ENCODE measurements at regions not wholly inside any gene's neighbourhood (a gene's known extent, or its start where the extent isn't known, plus 50 kb on each side); places are given as distances from the start of the nearest gene placed in this dataset.

- H3K9me3 ChIP-seq (ENCODE audit: low read length), result no peaks in the 10 kb centered on the region
- H3K4me3 ChIP-seq (ENCODE audit: low read depth in 1 of 2, low read length in 2 of 2), result no peak overlapping the region
- peaks cover 31% of the 10 kb centered on the region for H3K4me1 ChIP-seq (ENCODE audit: insufficient read depth, low read length)
- H3K9ac ChIP-seq (ENCODE audit: low read length), result no peak overlapping the region
- H3K27me3 ChIP-seq (ENCODE audit: control insufficient read depth in 1 of 2, insufficient read depth in 2 of 2, low read length in 2 of 2), result no peaks in the 10 kb centered on the region
- H3K27ac ChIP-seq (ENCODE audit: low read depth, low read length), result peak overlapping the region; percentile 0
- no peaks in the 10 kb centered on the region for H3K36me3 ChIP-seq (ENCODE audit: insufficient read depth, low read length)
Observed at GRCh38 chr1:201702936-201703335, 126.0 kb upstream of the IPO9 start.

GRCh38 chr1:201703621-201704438 lies 125.1 kb upstream of the IPO9 start:
- Histone ChIP-seq H3K27me3 (ENCODE audit: control insufficient read depth in 1 of 2, insufficient read depth in 2 of 2, low read length in 2 of 2) (no peaks in the 10 kb centered on the region), H3K4me1 (ENCODE audit: insufficient read depth, low read length) (peaks cover 36% of the 10 kb centered on the region), H3K4me3 (ENCODE audit: low read depth in 1 of 2, low read length in 2 of 2) (peak overlapping the region in 1 of 2 donors; percentile 5), H3K9ac (ENCODE audit: low read length) (no peak overlapping the region), H3K36me3 (ENCODE audit: insufficient read depth, low read length) (no peaks in the 10 kb centered on the region), H3K9me3 (ENCODE audit: low read length) (no peaks in the 10 kb centered on the region), H3K27ac (ENCODE audit: low read depth, low read length) (peak overlapping the region; percentile 50)

DNA sequence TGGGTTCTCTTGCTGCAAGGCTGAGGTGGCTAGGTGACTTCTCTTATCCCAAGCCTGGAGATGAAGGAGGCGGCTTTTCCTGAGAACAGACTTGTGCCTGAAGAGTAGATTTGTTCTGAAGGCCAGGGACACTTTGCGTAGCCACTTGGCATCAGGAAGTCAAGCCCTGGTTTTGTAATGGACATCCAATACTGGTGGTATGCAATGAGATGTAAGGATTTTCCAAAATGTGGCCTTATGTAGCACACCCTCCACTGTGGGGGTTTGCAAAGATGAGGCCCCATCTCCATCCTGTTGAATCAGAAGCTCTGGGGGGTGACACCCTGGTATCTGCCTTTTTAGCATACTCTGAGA lies 124.5 kb upstream of the IPO9 start:
- Histone ChIP-seq H3K27me3 (ENCODE audit: control insufficient read depth in 1 of 2, insufficient read depth in 2 of 2, low read length in 2 of 2) (no peaks in the 10 kb centered on the region), H3K9ac (ENCODE audit: low read length) (no peak overlapping the region), H3K4me3 (ENCODE audit: low read depth in 1 of 2, low read length in 2 of 2) (no peak overlapping the region), H3K27ac (ENCODE audit: low read depth, low read length) (no peak overlapping the region), H3K9me3 (ENCODE audit: low read length) (no peaks in the 10 kb centered on the region), H3K4me1 (ENCODE audit: insufficient read depth, low read length) (peaks cover 36% of the 10 kb centered on the region), H3K36me3 (ENCODE audit: insufficient read depth, low read length) (no peaks in the 10 kb centered on the region)

DNA sequence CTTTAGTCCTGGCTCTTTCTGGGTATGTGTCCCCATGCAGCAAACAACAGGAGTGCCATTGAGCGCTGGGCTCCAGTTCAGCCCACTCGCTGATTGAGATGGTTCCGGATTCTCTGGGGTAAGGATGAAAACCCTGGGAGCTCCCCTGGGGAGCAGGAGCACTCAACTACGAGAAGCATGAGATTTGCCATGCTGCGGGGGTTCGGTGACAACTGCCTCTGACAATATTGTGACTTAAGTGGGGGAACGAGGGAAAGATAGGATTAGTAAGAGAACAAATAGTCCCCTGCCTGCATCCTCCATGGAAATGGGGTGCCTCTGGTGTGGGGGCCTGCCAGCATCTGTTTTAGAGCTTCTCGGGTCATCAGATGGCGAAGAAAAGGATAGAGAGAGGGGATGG lies 123.6 kb upstream of the IPO9 start:
- Histone ChIP-seq H3K27ac (ENCODE audit: low read depth, low read length) (no peak overlapping the region), H3K36me3 (ENCODE audit: insufficient read depth, low read length) (no peaks in the 10 kb centered on the region), H3K9me3 (ENCODE audit: low read length) (no peaks in the 10 kb centered on the region), H3K27me3 (ENCODE audit: control insufficient read depth in 1 of 2, insufficient read depth in 2 of 2, low read length in 2 of 2) (no peaks in the 10 kb centered on the region), H3K9ac (ENCODE audit: low read length) (no peak overlapping the region), H3K4me1 (ENCODE audit: insufficient read depth, low read length) (peaks cover 42% of the 10 kb centered on the region), H3K4me3 (ENCODE audit: low read depth in 1 of 2, low read length in 2 of 2) (no peak overlapping the region)

- Histone ChIP-seq H3K27me3 (ENCODE audit: control insufficient read depth in 1 of 2, insufficient read depth in 2 of 2, low read length in 2 of 2) (no peaks in the 10 kb centered on the region), H3K9me3 (ENCODE audit: low read length) (no peaks in the 10 kb centered on the region), H3K4me1 (ENCODE audit: insufficient read depth, low read length) (peaks cover 49% of the 10 kb centered on the region), H3K4me3 (ENCODE audit: low read depth in 1 of 2, low read length in 2 of 2) (no peak overlapping the region), H3K9ac (ENCODE audit: low read length) (no peak overlapping the region), H3K27ac (ENCODE audit: low read depth, low read length) (no peak overlapping the region), H3K36me3 (ENCODE audit: insufficient read depth, low read length) (no peaks in the 10 kb centered on the region)
Observed at GRCh38 chr1:201706109-201706508, 122.8 kb upstream of the IPO9 start.

- Histone ChIP-seq H3K4me1 (ENCODE audit: insufficient read depth, low read length) (peaks cover 56% of the 10 kb centered on the region), H3K4me3 (ENCODE audit: low read depth in 1 of 2, low read length in 2 of 2) (no peak overlapping the region), H3K27ac (ENCODE audit: low read depth, low read length) (no peak overlapping the region)
Observed at GRCh38 chr1:201707027-201707426, 121.9 kb upstream of the IPO9 start.

GRCh38 chr1:201707656-201708055 lies 121.3 kb upstream of the IPO9 start:
- H3K9ac ChIP-seq (ENCODE audit: low read length), result no peak overlapping the region

More at GRCh38 chr1:201707027-201707426, 121.9 kb upstream of the IPO9 start:
- Histone ChIP-seq H3K27me3 (ENCODE audit: control insufficient read depth in 1 of 2, insufficient read depth in 2 of 2, low read length in 2 of 2) (no peaks in the 10 kb centered on the region), H3K9me3 (ENCODE audit: low read length) (no peaks in the 10 kb centered on the region), H3K36me3 (ENCODE audit: insufficient read depth, low read length) (no peaks in the 10 kb centered on the region), H3K9ac (ENCODE audit: low read length) (no peak overlapping the region)

GRCh38 chr1:201708085-201708512 lies 120.9 kb upstream of the IPO9 start:
- H3K27ac ChIP-seq (ENCODE audit: low read depth, low read length), result no peak overlapping the region
- H3K27me3 ChIP-seq (ENCODE audit: control insufficient read depth in 1 of 2, insufficient read depth in 2 of 2, low read length in 2 of 2), result no peaks in the 10 kb centered on the region
- H3K9me3 ChIP-seq (ENCODE audit: low read length), result no peaks in the 10 kb centered on the region
- H3K4me3 ChIP-seq (ENCODE audit: low read depth in 1 of 2, low read length in 2 of 2), result no peak overlapping the region
- H3K9ac ChIP-seq (ENCODE audit: low read length), result no peak overlapping the region
- no peaks in the 10 kb centered on the region for H3K36me3 ChIP-seq (ENCODE audit: insufficient read depth, low read length)
- peaks cover 59% of the 10 kb centered on the region for H3K4me1 ChIP-seq (ENCODE audit: insufficient read depth, low read length)

More at GRCh38 chr1:201707656-201708055, 121.3 kb upstream of the IPO9 start:
- Histone ChIP-seq H3K9me3 (ENCODE audit: low read length) (no peaks in the 10 kb centered on the region), H3K36me3 (ENCODE audit: insufficient read depth, low read length) (no peaks in the 10 kb centered on the region), H3K4me3 (ENCODE audit: low read depth in 1 of 2, low read length in 2 of 2) (no peak overlapping the region), H3K4me1 (ENCODE audit: insufficient read depth, low read length) (peaks cover 59% of the 10 kb centered on the region), H3K27ac (ENCODE audit: low read depth, low read length) (no peak overlapping the region), H3K27me3 (ENCODE audit: control insufficient read depth in 1 of 2, insufficient read depth in 2 of 2, low read length in 2 of 2) (no peaks in the 10 kb centered on the region)

DNA sequence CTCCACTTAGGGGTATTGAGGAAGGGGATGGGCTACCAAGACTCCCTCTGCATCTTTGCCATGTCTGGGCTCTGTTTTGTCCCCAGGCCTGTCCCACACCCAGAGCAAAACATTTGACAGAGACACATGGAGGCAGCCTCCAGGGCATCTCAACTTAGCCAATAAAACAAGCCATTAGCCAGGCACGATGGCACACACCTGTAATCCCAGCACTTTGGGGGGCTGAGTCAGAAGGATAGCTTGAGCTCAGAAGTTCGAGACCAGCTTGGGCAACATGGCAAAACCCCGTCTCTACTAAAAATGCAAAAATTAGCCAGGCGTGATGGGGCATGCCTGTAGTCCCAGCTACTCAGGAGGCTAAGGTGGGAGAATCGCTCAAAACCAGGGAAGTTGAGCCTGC lies 120.3 kb upstream of the IPO9 start:
- H3K4me3 ChIP-seq (ENCODE audit: low read depth in 1 of 2, low read length in 2 of 2), result no peak overlapping the region
- no peaks in the 10 kb centered on the region for H3K27me3 ChIP-seq (ENCODE audit: control insufficient read depth in 1 of 2, insufficient read depth in 2 of 2, low read length in 2 of 2)
- no peaks in the 10 kb centered on the region for H3K9me3 ChIP-seq (ENCODE audit: low read length)
- H3K27ac ChIP-seq (ENCODE audit: low read depth, low read length), result no peak overlapping the region
- H3K9ac ChIP-seq (ENCODE audit: low read length), result no peak overlapping the region
- H3K36me3 ChIP-seq (ENCODE audit: insufficient read depth, low read length), result no peaks in the 10 kb centered on the region
- H3K4me1 ChIP-seq (ENCODE audit: insufficient read depth, low read length), result peaks cover 59% of the 10 kb centered on the region

DNA sequence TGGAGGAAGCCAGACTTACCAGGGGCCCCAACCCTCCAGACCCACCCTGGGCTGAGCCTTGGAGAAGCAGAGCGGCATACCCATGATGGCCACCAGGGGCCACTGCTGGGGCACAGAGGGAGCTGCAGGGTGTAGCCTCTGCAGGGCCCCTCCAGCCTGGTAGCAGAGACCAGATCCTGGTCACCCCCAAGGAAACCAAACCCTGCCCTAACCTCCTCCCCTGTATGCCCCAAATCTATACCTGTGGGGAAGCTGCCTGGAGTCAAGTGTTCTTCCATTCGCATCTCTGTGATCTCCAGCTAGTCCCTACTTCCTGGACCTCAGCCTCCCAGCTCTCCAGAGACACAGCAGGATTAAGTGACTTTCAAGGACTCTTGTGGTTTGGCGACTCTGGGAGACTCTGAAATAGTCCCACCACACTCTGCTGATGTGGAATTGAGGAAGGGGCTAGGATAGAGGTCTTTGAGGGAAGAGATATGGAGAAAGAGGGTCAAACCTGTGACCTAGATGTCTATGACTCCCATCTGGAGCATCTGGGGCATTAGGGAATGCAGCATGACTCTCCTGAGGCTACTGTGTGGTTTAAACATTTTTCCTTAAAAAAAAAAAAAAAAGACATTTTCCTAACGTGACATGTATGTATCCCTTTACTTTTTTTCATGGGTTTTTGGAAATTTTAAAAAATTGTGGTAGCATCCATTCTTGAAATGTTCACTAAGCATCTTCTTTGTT lies 119.2 kb upstream of the IPO9 start:
- H3K9ac ChIP-seq (ENCODE audit: low read length), result no peak overlapping the region
- H3K4me1 ChIP-seq (ENCODE audit: insufficient read depth, low read length), result peaks cover 59% of the 10 kb centered on the region
- H3K36me3 ChIP-seq (ENCODE audit: insufficient read depth, low read length), result no peaks in the 10 kb centered on the region
- H3K27ac ChIP-seq (ENCODE audit: low read depth, low read length), result peak overlapping the region; percentile 41
- H3K4me3 ChIP-seq (ENCODE audit: low read depth in 1 of 2, low read length in 2 of 2), result no peak overlapping the region
- H3K27me3 ChIP-seq (ENCODE audit: control insufficient read depth in 1 of 2, insufficient read depth in 2 of 2, low read length in 2 of 2), result no peaks in the 10 kb centered on the region
- no peaks in the 10 kb centered on the region for H3K9me3 ChIP-seq (ENCODE audit: low read length)

DNA sequence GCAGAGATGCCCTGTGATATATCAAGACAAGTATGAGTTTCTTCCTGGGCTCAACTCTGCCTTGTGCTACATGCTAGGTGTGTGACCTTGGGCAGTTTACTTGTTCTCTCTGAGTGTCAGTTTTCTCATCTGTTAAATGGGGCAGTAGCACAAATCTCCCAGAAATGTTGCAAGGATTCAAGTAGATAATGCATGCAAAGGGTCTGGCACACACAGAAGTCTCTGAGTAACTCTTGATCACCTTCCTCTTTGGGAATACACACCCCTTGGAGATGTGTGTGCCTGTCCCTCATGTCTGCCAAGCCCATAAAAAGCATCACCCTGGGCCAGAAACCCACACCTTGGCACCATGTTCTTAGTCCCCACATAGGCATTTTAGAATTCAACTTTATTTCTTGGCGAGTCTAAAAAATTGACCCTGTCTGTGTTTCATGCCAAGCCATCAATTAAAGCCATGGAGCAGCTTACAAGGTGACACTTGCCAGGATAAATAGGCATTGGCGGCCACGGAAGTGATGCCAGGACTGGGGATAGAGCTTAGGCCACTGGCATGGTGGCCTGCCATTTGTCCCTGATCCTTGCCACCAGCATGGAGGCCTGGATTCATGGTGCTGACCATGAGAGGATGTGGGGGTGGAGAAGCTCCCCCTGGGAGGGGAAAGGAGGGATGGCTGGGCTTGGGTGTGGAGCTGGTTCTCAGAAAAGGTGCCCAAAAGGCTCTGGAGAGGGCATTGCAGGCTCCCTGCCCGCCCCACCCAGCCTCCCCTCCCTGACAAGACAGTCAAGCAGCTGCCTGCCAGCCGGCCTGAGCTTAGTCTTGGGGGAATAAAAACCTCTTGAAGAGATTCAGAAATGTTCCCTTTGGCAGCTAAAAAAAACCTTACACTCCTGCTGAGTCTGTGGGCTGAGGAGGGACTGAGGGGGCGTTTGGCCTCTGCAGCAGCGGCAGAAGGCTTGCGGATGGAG lies 118.0 kb upstream of the IPO9 start:
- H3K9ac ChIP-seq (ENCODE audit: low read length), result no peak overlapping the region
- H3K36me3 ChIP-seq (ENCODE audit: insufficient read depth, low read length), result no peaks in the 10 kb centered on the region
- peak overlapping the region; percentile 28 for H3K27ac ChIP-seq (ENCODE audit: low read depth, low read length)
- no peaks in the 10 kb centered on the region for H3K9me3 ChIP-seq (ENCODE audit: low read length)
- no peak overlapping the region for H3K4me3 ChIP-seq (ENCODE audit: low read depth in 1 of 2, low read length in 2 of 2)
- peaks cover 71% of the 10 kb centered on the region for H3K4me1 ChIP-seq (ENCODE audit: insufficient read depth, low read length)
- no peaks in the 10 kb centered on the region for H3K27me3 ChIP-seq (ENCODE audit: control insufficient read depth in 1 of 2, insufficient read depth in 2 of 2, low read length in 2 of 2)
